BLaER1 (cell line): ENCODE measurements at regions not wholly inside any gene's neighbourhood (a gene's known extent, or its start where the extent isn't known, plus 50 kb on each side); places are given as distances from the start of the nearest gene placed in this dataset.
"Not testable (repeated sequence)": the region's sequence is repeated elsewhere in the genome, so short reads cannot be mapped to it uniquely, and the experiment has no call there.

Experiments used
- H3K27ac ChIP-seq: shearing (Covaris generic); formaldehyde crosslinking; 2 replicates; pipeline ENCODE4 v1.8.1; 2022
- H3K27me3 ChIP-seq: shearing (Covaris generic); formaldehyde crosslinking; 2 replicates; pipeline ENCODE4 v1.8.1; 2022
- H3K36me3 ChIP-seq: shearing (Covaris generic); formaldehyde crosslinking; 2 replicates; pipeline ENCODE4 v1.8.1; 2022
- H3K4me1 ChIP-seq: shearing (Covaris generic); formaldehyde crosslinking; 2 replicates; pipeline ENCODE4 v1.8.1; 2022
- H3K4me2 ChIP-seq: shearing (Covaris generic); formaldehyde crosslinking; 2 replicates; pipeline ENCODE4 v1.8.1; 2022
- H3K4me3 ChIP-seq: shearing (Covaris generic); formaldehyde crosslinking; 2 replicates; pipeline ENCODE4 v1.8.1; 2022
- H3K9ac ChIP-seq: shearing (Covaris generic); formaldehyde crosslinking; 2 replicates; pipeline ENCODE4 v1.8.1; 2022
- H3K9me3 ChIP-seq: shearing (Covaris generic); formaldehyde crosslinking; 2 replicates; pipeline ENCODE4 v1.8.1; 2022
- H4K20me1 ChIP-seq: shearing (Covaris generic); formaldehyde crosslinking; 2 replicates; pipeline ENCODE4 v1.8.1; 2022
- Cebpa-rat ChIP-seq: shearing (Covaris generic); IDR thresholded peaks from 2 replicates; pipeline ENCODE4 v1.8.1; 2022

DNA sequence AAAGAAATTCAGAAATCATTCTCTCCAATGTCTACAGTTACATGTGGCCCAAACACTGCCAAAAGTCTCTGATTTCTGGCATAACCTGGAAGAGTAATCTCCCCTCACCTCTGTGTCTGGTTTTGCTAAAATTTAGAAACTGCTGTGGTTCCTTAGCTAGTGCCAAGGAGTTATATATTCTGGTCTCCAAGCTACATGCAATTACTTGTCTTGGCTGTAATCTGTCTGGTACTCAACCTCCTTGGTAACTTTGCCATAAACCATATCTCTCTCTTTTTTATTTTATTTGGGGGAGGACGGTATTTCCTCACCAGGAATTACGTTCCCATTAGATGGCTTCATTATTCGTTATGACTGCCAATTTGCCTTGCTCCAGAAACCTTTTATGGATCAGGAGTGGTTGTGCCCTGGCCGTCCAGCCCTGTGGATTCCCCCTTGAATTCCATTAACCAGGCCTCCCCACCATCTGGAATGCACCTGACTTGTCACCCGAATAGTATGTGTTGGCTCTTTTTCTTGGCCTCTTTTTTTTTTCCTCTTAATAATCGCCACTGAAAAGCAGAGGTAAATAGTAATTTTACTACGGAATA lies 400.0 kb downstream of the CD83 start:
- Histone ChIP-seq H3K4me3 (no peak overlapping the region), H3K27ac (no peak overlapping the region), H3K27me3 (no peaks in the 10 kb centered on the region), H3K4me2 (no peak overlapping the region), H3K36me3 (no peaks in the 10 kb centered on the region), H3K4me1 (peaks cover 22% of the 10 kb centered on the region), H3K9ac (no peak overlapping the region), H4K20me1 (no peaks in the 10 kb centered on the region), H3K9me3 (peaks cover 27% of the 10 kb centered on the region)
- TF ChIP-seq Cebpa-rat, result no peak

DNA sequence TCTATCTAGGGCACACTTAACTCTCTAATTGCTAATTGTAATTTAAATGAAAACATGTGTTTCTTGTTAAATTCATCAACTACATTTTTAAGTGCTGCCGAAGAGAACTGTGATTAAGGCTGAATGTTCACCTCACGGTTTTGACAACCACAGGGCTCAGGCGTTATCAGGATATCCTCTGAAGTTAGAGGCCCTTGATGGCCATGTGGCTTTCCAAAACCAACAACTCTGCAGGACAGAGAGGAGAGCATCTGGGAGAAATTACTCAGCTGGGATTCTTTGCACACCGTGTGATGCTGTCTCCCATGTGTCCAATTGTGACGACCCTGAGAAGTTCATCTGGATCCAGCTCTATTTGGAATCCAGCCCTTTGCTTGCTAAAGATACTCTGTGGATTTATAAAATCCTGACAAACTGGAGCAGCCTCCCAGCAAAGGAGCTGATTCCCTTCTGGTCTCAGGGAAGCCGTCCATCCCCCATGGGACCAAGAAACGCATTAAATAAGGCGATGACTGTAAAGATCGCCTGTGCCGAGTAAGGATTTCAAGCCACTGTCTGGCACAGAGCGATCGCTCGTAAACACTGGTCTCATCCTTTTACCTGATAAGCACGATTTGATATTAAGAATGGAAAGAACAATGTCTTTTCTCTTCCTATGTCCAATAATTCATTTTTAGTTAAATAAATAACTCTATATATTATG lies 401.1 kb downstream of the CD83 start:
- Histone ChIP-seq H3K4me1 (peaks cover 11% of the 10 kb centered on the region), H3K36me3 (no peaks in the 10 kb centered on the region), H4K20me1 (no peaks in the 10 kb centered on the region), H3K9me3 (peaks cover 26% of the 10 kb centered on the region), H3K4me2 (no peak overlapping the region), H3K4me3 (no peak overlapping the region), H3K27ac (no peak overlapping the region), H3K9ac (no peak overlapping the region), H3K27me3 (no peaks in the 10 kb centered on the region)
- TF ChIP-seq Cebpa-rat, result no peak

GRCh38 chr6:14520029-14520428 lies 402.5 kb downstream of the CD83 start:
- no peaks in the 10 kb centered on the region for H3K27me3 ChIP-seq
- no peak overlapping the region for H3K9ac ChIP-seq
- no peak overlapping the region for H3K4me2 ChIP-seq
- H3K36me3 ChIP-seq, result no peaks in the 10 kb centered on the region
- H3K4me3 ChIP-seq, result no peak overlapping the region
- no peak for TF ChIP-seq Cebpa-rat
- H4K20me1 ChIP-seq, result no peaks in the 10 kb centered on the region
- no peaks in the 10 kb centered on the region for H3K4me1 ChIP-seq
- no peak overlapping the region for H3K27ac ChIP-seq
- peaks cover 26% of the 10 kb centered on the region for H3K9me3 ChIP-seq

GRCh38 chr6:14520536-14520935 lies 403.0 kb downstream of the CD83 start:
- Histone ChIP-seq H3K4me1 (no peaks in the 10 kb centered on the region), H4K20me1 (no peaks in the 10 kb centered on the region), H3K9me3 (peaks cover 26% of the 10 kb centered on the region), H3K27ac (no peak overlapping the region), H3K4me3 (no peak overlapping the region), H3K27me3 (no peaks in the 10 kb centered on the region), H3K36me3 (no peaks in the 10 kb centered on the region), H3K9ac (no peak overlapping the region), H3K4me2 (no peak overlapping the region)
- TF ChIP-seq Cebpa-rat, result no peak

- no peak for TF ChIP-seq Cebpa-rat
- Histone ChIP-seq H3K9ac (no peak overlapping the region), H3K4me2 (no peak overlapping the region), H3K9me3 (peaks cover 27% of the 10 kb centered on the region), H3K36me3 (no peaks in the 10 kb centered on the region), H4K20me1 (no peaks in the 10 kb centered on the region), H3K27ac (no peak overlapping the region), H3K4me1 (no peaks in the 10 kb centered on the region), H3K4me3 (no peak overlapping the region), H3K27me3 (no peaks in the 10 kb centered on the region)
Observed at GRCh38 chr6:14521141-14521540, 403.6 kb downstream of the CD83 start.

GRCh38 chr6:14521861-14522260 lies 404.3 kb downstream of the CD83 start:
- peaks cover 34% of the 10 kb centered on the region for H3K9me3 ChIP-seq
- not testable (repeated sequence) for H3K4me3 ChIP-seq, H3K4me1 ChIP-seq, H3K27ac ChIP-seq, H3K36me3 ChIP-seq, H3K27me3 ChIP-seq, H3K9ac ChIP-seq, H3K4me2 ChIP-seq, H4K20me1 ChIP-seq

DNA sequence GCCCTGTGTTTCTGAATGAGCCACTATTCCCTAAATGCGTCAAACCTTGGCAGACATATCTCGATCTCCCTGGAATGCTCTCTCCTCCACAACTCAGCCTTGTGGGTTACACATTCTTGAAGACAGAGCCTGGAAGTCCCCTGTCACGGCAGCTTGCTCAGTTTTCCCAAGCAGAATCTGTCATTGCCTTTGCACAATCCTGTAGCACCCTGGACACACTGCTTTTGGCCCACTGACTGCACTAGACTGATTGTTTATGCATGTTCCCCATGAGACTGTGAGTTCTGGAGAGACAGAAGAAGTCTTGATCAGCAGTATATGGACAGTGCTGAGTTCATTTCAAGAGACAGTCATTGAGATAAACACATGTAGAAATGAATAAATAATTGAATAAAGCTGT lies 406.7 kb downstream of the CD83 start:
- no peak for TF ChIP-seq Cebpa-rat
- H3K9ac ChIP-seq, result no peak overlapping the region
- no peaks in the 10 kb centered on the region for H3K4me1 ChIP-seq
- H3K27me3 ChIP-seq, result no peaks in the 10 kb centered on the region
- H3K9me3 ChIP-seq, result peaks cover 41% of the 10 kb centered on the region
- H3K4me3 ChIP-seq, result no peak overlapping the region
- no peaks in the 10 kb centered on the region for H4K20me1 ChIP-seq
- no peaks in the 10 kb centered on the region for H3K36me3 ChIP-seq
- no peak overlapping the region for H3K27ac ChIP-seq
- H3K4me2 ChIP-seq, result no peak overlapping the region

GRCh38 chr6:14530385-14530784 lies 412.8 kb downstream of the CD83 start:
- H3K9ac ChIP-seq, result no peak overlapping the region
- H3K27ac ChIP-seq, result no peak overlapping the region
- TF ChIP-seq Cebpa-rat, result no peak
- no peak overlapping the region for H3K4me3 ChIP-seq
- no peaks in the 10 kb centered on the region for H3K27me3 ChIP-seq
- H3K36me3 ChIP-seq, result no peaks in the 10 kb centered on the region
- H3K4me2 ChIP-seq, result no peak overlapping the region
- H3K9me3 ChIP-seq, result peaks cover 15% of the 10 kb centered on the region
- H3K4me1 ChIP-seq, result no peaks in the 10 kb centered on the region
- no peaks in the 10 kb centered on the region for H4K20me1 ChIP-seq

DNA sequence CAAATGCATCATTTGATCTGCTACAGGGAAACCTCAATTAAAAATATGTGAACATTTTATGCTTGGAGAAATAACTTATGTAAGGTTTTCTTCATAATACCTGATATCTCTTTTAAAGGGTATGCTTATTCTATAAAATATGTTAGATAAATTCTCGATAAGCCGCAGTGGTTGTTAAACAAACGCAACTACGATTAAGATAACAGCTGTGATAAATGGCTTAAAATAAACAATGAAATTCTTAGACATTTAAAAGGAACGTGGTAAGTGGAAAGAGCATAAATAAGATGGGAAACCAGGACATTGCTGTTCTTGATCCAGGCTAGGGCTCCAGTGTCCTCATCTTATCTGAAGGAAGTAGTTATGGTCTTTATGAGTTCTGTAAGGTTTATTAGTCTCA lies 415.9 kb downstream of the CD83 start:
- no peak overlapping the region for H3K9ac ChIP-seq

DNA sequence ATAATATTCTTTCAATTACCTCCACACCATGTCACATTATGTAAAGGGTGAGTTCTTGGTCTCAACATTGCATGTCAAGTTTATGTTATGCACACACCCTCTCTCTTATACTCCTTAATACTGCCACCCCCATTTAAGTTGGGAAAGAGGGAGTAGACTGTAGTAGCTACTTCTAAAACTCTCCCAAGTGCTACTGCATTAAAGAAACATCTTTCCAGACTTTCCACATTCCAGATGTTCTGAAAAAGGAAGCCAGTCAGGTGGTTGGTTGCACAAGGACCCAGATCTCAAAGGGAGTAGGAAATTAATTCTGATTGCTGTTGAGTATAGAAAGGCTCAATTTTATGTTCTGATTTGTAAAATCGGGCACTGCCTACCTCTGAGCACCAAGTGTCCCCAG lies 419.5 kb downstream of the CD83 start:
- no peaks in the 10 kb centered on the region for H4K20me1 ChIP-seq
- no peak overlapping the region for H3K4me2 ChIP-seq
- no peak overlapping the region for H3K9ac ChIP-seq
- no peak overlapping the region for H3K4me3 ChIP-seq
- H3K4me1 ChIP-seq, result peaks cover 9% of the 10 kb centered on the region
- H3K9me3 ChIP-seq, result no peaks in the 10 kb centered on the region
- TF ChIP-seq Cebpa-rat, result no peak
- H3K27me3 ChIP-seq, result no peaks in the 10 kb centered on the region
- no peaks in the 10 kb centered on the region for H3K36me3 ChIP-seq
- H3K27ac ChIP-seq, result no peak overlapping the region

More for the DNA sequence above, 415.9 kb downstream of the CD83 start:
- no peaks in the 10 kb centered on the region for H3K36me3 ChIP-seq
- H4K20me1 ChIP-seq, result no peaks in the 10 kb centered on the region
- no peaks in the 10 kb centered on the region for H3K27me3 ChIP-seq
- TF ChIP-seq Cebpa-rat, result no peak
- H3K4me1 ChIP-seq, result no peaks in the 10 kb centered on the region
- H3K4me3 ChIP-seq, result no peak overlapping the region
- H3K9me3 ChIP-seq, result no peaks in the 10 kb centered on the region
- H3K4me2 ChIP-seq, result no peak overlapping the region
- no peak overlapping the region for H3K27ac ChIP-seq
